K562 (cell line): ENCODE measurements at regions not wholly inside any gene's neighbourhood (a gene's known extent, or its start where the extent isn't known, plus 50 kb on each side); places are given as distances from the start of the nearest gene placed in this dataset.

Source experiments
- ATAC-seq: fragments of 200-7000 bp; cut with Tn5 transposase; 3 replicates; pipeline ENCODE4 v1.9.1; 2020; ENCODE audit warnings: moderate library complexity
- BruUV-seq: library from RNA; stranded (reverse); fragments of 400-500 nt; replicated peaks from 2 replicates; lab custom pipeline; 2021; lab: Mats Ljungman, UMichigan
- CTCF ChIA-PET: fragments of 300-600 bp; formaldehyde crosslinking; extraction: SDS; loops from one replicate; lab custom pipeline; 2021; ENCODE audit warnings: low intra/inter-chr PET ratio; lab: Yijun Ruan, JAX
- POLR2A ChIA-PET: fragments of 300-600, 350-650 bp; sonication (Branson Sonifier 250); formaldehyde crosslinking; extraction: SDS; loops from one replicate; lab custom pipeline; 2021; ENCODE audit warnings: antibody characterized with exemption, inconsistent platforms; lab: Yijun Ruan, JAX
- DNase-seq, 4 experiments: peaks; one replicate each; pipeline versions ENCODE4 v3.0.0 to v3.0.0-alpha.2; 2011 to 2018; ENCODE audit warnings: low spot score in 3 of 4, mixed read lengths in 3 of 4; ENCODE audit errors: extremely low read depth in 1 of 4
- FAIRE-seq: peaks from 2 replicates; lab custom pipeline; 2011; peaks lifted over from hg19 to GRCh38; lab: Jason Lieb, UNC
- H2AFZ ChIP-seq: 2 replicates; pipeline ENCODE4 v1.6.0; 2011; ENCODE audit warnings: low read depth, low read length, control low read depth, inconsistent platforms
- H3K27ac ChIP-seq: fragments of 200-600 bp; 3 replicates; pipeline ENCODE4 v1.8.0; 2011; ENCODE audit warnings: low read depth, mild to moderate bottlenecking, control low read depth, inconsistent platforms, low read length, moderate library complexity, mixed read lengths; ENCODE audit errors: extremely low read depth
- H3K27me3 ChIP-seq, 2 experiments: fragments of 300-600 bp in 1 of 2; 2 replicates in 1 of 2; 3 replicates in 1 of 2; pipeline versions ENCODE4 v1.6.0 to v1.8.0; 2011; ENCODE audit warnings: inconsistent platforms in 2 of 2, low read length in 2 of 2, mild to moderate bottlenecking in 1 of 2, mixed read lengths in 1 of 2, moderate library complexity in 1 of 2; ENCODE audit not compliant: control insufficient read depth in 2 of 2, insufficient read depth in 2 of 2
- H3K36me3 ChIP-seq: fragments of 300-600 bp; 3 replicates; pipeline ENCODE4 v1.8.0; 2011; ENCODE audit warnings: mild to moderate bottlenecking, low read length, inconsistent platforms; ENCODE audit not compliant: control insufficient read depth, insufficient read depth
- H3K4me1 ChIP-seq, 2 experiments: fragments of 200-600 bp in 1 of 2; replicated peaks in 1 of 2; 2 replicates in 1 of 2; 3 replicates in 1 of 2; pipeline versions ENCODE4 v1.5.1 to v1.8.0; 2011; ENCODE audit warnings: inconsistent platforms in 2 of 2, low read length in 2 of 2, mild to moderate bottlenecking in 1 of 2, mixed read lengths in 1 of 2, moderate library complexity in 1 of 2; ENCODE audit not compliant: control insufficient read depth in 2 of 2, insufficient read depth in 2 of 2
- H3K4me2 ChIP-seq: 2 replicates; pipeline ENCODE4 v1.6.1; 2011; ENCODE audit warnings: low read length, control low read depth, inconsistent platforms, mixed read lengths; ENCODE audit not compliant: insufficient read depth
- H3K4me3 ChIP-seq: fragments of 200-600 bp; sonication (generic), shearing (Covaris generic); 2 replicates; pipeline ENCODE4 v1.5.1; 2016; ENCODE audit warnings: control low read depth, inconsistent platforms
- H3K79me2 ChIP-seq: fragments of 200-600 bp; 3 replicates; pipeline ENCODE4 v1.8.0; 2011; ENCODE audit warnings: low read length, inconsistent platforms; ENCODE audit not compliant: control insufficient read depth, insufficient read depth
- H3K9ac ChIP-seq, 2 experiments: 2 replicates each; pipeline versions ENCODE4 v1.6.0 to v1.6.1; 2011; ENCODE audit warnings: low read depth in 2 of 2, low read length in 2 of 2, control low read depth in 1 of 2, inconsistent platforms in 1 of 2, mild to moderate bottlenecking in 1 of 2, mixed read lengths in 1 of 2; ENCODE audit not compliant: insufficient read depth in 1 of 2
- H3K9me1 ChIP-seq: one replicate; pipeline ENCODE4 v1.6.0; 2011; ENCODE audit warnings: inconsistent platforms, mild to moderate bottlenecking, low read length, moderate library complexity; ENCODE audit not compliant: control insufficient read depth, insufficient read depth
- H3K9me3 ChIP-seq: replicated peaks from 2 replicates; pipeline ENCODE4 v1.5.1; 2011; ENCODE audit warnings: low read depth, low read length, inconsistent platforms; ENCODE audit not compliant: control insufficient read depth, insufficient read depth
- H4K20me1 ChIP-seq: replicated peaks from 2 replicates; pipeline ENCODE4 v1.6.1; 2011; ENCODE audit warnings: low read length, inconsistent platforms, mixed read lengths; ENCODE audit not compliant: control insufficient read depth, insufficient read depth
- CEBPB ChIP-seq: fragments of 450-650 bp; IDR thresholded peaks from 2 replicates; pipeline ENCODE4 v1.6.1; 2016; ENCODE audit warnings: missing genetic modification characterization, missing compliant biosample characterization
- ELF2 ChIP-seq: fragments of 250-450 bp; sonication (Bioruptor Pico); IDR thresholded peaks from 2 replicates; pipeline ENCODE4 v1.5.0; 2021; ENCODE audit warnings: mild to moderate bottlenecking
- GABPA ChIP-seq: fragments of 200-800 bp; sonication (Bioruptor generic); conservative IDR thresholded peaks from 2 replicates; pipeline ENCODE4 v1.6.1; 2016; ENCODE audit warnings: low read depth, missing genetic modification characterization, missing compliant biosample characterization
- GATAD2A ChIP-seq: fragments of 450-650 bp; IDR thresholded peaks from 2 replicates; pipeline ENCODE4 v1.6.1; 2017
- ZNF347 ChIP-seq: fragments of 450-650 bp; formaldehyde crosslinking; IDR thresholded peaks from 2 replicates; pipeline ENCODE4 v1.4.0; 2020; ENCODE audit warnings: low read depth, mild to moderate bottlenecking, moderate library complexity
- ZNF507 ChIP-seq: conservative IDR thresholded peaks from 2 replicates; pipeline ENCODE4 v1.6.1; 2017; ENCODE audit warnings: missing genetic modification characterization, missing compliant biosample characterization
- ZNF511 ChIP-seq: sonication (generic); formaldehyde crosslinking; IDR thresholded peaks from 2 replicates; pipeline ENCODE4 v1.8.0; 2022; ENCODE audit warnings: mild to moderate bottlenecking, missing genetic modification reagents
- ZNF695 ChIP-seq: fragments of 450-650 bp; formaldehyde crosslinking; IDR thresholded peaks from 2 replicates; pipeline ENCODE4 v1.4.0; 2020; ENCODE audit warnings: mild to moderate bottlenecking, moderate library complexity
- ZNF76 ChIP-seq: fragments of 250-450 bp; sonication (Bioruptor Pico); IDR thresholded peaks from 2 replicates; pipeline ENCODE4 v1.4.0; 2020; ENCODE audit warnings: mild to moderate bottlenecking, moderate library complexity, borderline replicate concordance
- WGBS: fragments of 100-300 bp; shearing (Covaris generic); methylation state at CpG from one replicate; pipeline ENCODE4 v1.1.6; 2016; ENCODE audit warnings: low coverage, mixed read lengths; ENCODE audit not compliant: insufficient coverage; ENCODE audit errors: missing lambda C conversion rate; 5-methylcytosine and 5-hydroxymethylcytosine counted together
- in situ Hi-C: fragments of 300-500 bp; cut with MboI; formaldehyde crosslinking; loops from 4 replicates; pipeline ENCODE4 v1.15.0; 2018; ENCODE audit warnings: inconsistent platforms, mixed read lengths
- intact Hi-C: fragments of 100-400 bp; cut with micrococcal nuclease; formaldehyde crosslinking; loops from 2 replicates; pipeline ENCODE4 v1.14.2; 2022
- TF ChIP-seq, protein P1 (sequence below): fragments of 450-650 bp; IDR thresholded peaks from 2 replicates; pipeline ENCODE4 v1.6.1; 2016; ENCODE audit warnings: borderline replicate concordance
- TF ChIP-seq, protein P2 (sequence below): sonication (generic); IDR thresholded peaks from 2 replicates; pipeline ENCODE4 v1.6.1; 2016
- TF ChIP-seq, protein P3 (sequence below): fragments of 450-650 bp; IDR thresholded peaks from 2 replicates; pipeline ENCODE4 v1.6.1; 2016
- TF ChIP-seq, protein P4 (sequence below): sonication (generic); formaldehyde crosslinking; IDR thresholded peaks from 2 replicates; pipeline ENCODE4 v1.9.0; 2022; ENCODE audit warnings: mild to moderate bottlenecking, missing genetic modification reagents
- TF ChIP-seq, protein P5 (sequence below): fragments of 250-450 bp; sonication (Bioruptor Pico); IDR thresholded peaks from 2 replicates; pipeline ENCODE4 v1.5.0; 2021; ENCODE audit warnings: mild to moderate bottlenecking, borderline replicate concordance

GRCh38 chr16:10309271-10309932, 76.5 kb upstream of the ATF7IP2 start (continued):
- TF ChIP-seq, protein P1, sequence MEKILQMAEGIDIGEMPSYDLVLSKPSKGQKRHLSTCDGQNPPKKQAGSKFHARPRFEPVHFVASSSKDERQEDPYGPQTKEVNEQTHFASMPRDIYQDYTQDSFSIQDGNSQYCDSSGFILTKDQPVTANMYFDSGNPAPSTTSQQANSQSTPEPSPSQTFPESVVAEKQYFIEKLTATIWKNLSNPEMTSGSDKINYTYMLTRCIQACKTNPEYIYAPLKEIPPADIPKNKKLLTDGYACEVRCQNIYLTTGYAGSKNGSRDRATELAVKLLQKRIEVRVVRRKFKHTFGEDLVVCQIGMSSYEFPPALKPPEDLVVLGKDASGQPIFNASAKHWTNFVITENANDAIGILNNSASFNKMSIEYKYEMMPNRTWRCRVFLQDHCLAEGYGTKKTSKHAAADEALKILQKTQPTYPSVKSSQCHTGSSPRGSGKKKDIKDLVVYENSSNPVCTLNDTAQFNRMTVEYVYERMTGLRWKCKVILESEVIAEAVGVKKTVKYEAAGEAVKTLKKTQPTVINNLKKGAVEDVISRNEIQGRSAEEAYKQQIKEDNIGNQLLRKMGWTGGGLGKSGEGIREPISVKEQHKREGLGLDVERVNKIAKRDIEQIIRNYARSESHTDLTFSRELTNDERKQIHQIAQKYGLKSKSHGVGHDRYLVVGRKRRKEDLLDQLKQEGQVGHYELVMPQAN: no peak
- no peak for TF ChIP-seq ZNF347 (CRISPR knock-in tag)
- TF ChIP-seq ZNF511 (CRISPR knock-in tag): no peak
- TF ChIP-seq GATAD2A: no peak
- no peak for TF ChIP-seq ZNF695 (CRISPR knock-in tag)
- TF ChIP-seq, protein P2, sequence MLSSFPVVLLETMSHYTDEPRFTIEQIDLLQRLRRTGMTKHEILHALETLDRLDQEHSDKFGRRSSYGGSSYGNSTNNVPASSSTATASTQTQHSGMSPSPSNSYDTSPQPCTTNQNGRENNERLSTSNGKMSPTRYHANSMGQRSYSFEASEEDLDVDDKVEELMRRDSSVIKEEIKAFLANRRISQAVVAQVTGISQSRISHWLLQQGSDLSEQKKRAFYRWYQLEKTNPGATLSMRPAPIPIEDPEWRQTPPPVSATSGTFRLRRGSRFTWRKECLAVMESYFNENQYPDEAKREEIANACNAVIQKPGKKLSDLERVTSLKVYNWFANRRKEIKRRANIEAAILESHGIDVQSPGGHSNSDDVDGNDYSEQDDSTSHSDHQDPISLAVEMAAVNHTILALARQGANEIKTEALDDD: peak; percentile 45; the same call in 1 of the 2 replicates

DNA sequence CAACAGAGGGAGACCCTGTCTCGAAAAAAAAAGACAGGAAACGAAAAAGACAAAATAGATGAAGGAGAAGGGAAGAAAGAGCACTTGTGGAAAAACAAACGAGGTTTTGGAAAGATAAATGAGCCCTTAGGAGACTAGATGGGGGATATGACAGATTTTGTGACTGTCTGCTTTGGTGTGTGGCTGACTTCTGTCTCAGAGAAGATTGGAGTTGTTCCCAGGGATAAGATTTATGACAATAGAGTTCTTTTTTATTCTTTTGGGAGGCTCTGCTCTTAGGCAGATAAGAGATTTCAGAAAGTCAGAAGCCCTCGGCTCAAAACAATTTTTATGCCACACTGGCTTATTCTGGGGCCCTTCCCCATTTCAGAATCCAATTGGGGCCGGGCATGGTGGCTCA, 73.9 kb upstream of the ATF7IP2 start:
- in situ Hi-C loops (loop anchor here (5.0 kb wide), 1 partner anchor 195 kb away; no protein-coding TSS in a partner anchor), intact Hi-C loops (loop anchor here (5.0 kb wide), 1 partner anchor 425 kb away; no protein-coding TSS in a partner anchor)
- Histone ChIP-seq H3K79me2 (no peaks in the 10 kb centered on the region), H3K4me1 (peaks cover 11 to 23% of the 10 kb centered on the region in 2 experiments), H3K9me1 (no peaks in the 10 kb centered on the region), H3K9ac (no peak overlapping the region), H3K36me3 (no peaks in the 10 kb centered on the region), H3K4me3 (no peak overlapping the region), H2AFZ (no peak overlapping the region), H4K20me1 (no peaks in the 10 kb centered on the region), H3K27me3 (no peaks in the 10 kb centered on the region), H3K27ac (no peak overlapping the region), H3K9me3 (no peaks in the 10 kb centered on the region; the same call in 1 of the 2 replicates), H3K4me2 (no peak overlapping the region)
- CTCF ChIA-PET: no interaction called here
- ATAC-seq (no peak), DNase-seq (no peak), FAIRE-seq (no peak)
- no TSS peak for BruUV-seq
- WGBS: 29% methylated on average over 5 of the region's 5 CpGs
- POLR2A ChIA-PET: no interaction called here
- TF ChIP-seq, protein P3, sequence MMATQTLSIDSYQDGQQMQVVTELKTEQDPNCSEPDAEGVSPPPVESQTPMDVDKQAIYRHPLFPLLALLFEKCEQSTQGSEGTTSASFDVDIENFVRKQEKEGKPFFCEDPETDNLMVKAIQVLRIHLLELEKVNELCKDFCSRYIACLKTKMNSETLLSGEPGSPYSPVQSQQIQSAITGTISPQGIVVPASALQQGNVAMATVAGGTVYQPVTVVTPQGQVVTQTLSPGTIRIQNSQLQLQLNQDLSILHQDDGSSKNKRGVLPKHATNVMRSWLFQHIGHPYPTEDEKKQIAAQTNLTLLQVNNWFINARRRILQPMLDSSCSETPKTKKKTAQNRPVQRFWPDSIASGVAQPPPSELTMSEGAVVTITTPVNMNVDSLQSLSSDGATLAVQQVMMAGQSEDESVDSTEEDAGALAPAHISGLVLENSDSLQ: peak; percentile 64; the same call in 1 of the 2 replicates
- no peak for TF ChIP-seq ELF2
- no peak for TF ChIP-seq ZNF507 (tag)
- no peak for TF ChIP-seq ZNF76 (CRISPR knock-in tag)
- TF ChIP-seq, protein P4, sequence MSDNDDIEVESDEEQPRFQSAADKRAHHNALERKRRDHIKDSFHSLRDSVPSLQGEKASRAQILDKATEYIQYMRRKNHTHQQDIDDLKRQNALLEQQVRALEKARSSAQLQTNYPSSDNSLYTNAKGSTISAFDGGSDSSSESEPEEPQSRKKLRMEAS (CRISPR knock-in tag): no peak
- no peak for TF ChIP-seq CEBPB (tag)
- no peak for TF ChIP-seq GABPA (tag)
- TF ChIP-seq, protein P5, sequence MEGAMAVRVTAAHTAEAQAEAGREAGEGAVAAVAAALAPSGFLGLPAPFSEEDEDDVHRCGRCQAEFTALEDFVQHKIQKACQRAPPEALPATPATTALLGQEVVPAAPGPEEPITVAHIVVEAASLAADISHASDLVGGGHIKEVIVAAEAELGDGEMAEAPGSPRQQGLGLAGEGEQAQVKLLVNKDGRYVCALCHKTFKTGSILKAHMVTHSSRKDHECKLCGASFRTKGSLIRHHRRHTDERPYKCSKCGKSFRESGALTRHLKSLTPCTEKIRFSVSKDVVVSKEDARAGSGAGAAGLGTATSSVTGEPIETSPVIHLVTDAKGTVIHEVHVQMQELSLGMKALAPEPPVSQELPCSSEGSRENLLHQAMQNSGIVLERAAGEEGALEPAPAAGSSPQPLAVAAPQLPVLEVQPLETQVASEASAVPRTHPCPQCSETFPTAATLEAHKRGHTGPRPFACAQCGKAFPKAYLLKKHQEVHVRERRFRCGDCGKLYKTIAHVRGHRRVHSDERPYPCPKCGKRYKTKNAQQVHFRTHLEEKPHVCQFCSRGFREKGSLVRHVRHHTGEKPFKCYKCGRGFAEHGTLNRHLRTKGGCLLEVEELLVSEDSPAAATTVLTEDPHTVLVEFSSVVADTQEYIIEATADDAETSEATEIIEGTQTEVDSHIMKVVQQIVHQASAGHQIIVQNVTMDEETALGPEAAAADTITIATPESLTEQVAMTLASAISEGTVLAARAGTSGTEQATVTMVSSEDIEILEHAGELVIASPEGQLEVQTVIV: no peak
